HepG2 (cell line): ENCODE measurements at regions not wholly inside any gene's neighbourhood (a gene's known extent, or its start where the extent isn't known, plus 50 kb on each side); places are given as distances from the start of the nearest gene placed in this dataset.

Experiments used
- ATAC-seq: fragments of 200-7000 bp; cut with Tn5 transposase; 3 replicates; pipeline ENCODE4 v1.9.1; 2020; ENCODE audit warnings: mild to moderate bottlenecking, moderate library complexity
- BruUV-seq: library from RNA; stranded (reverse); fragments of 400-500 nt; replicated peaks from 2 replicates; lab custom pipeline; 2021; lab: Mats Ljungman, UMichigan
- CTCF ChIA-PET: fragments of 300-600 bp; formaldehyde crosslinking; extraction: SDS; loops from one replicate; lab custom pipeline; 2021; ENCODE audit warnings: low total read pairs, inconsistent platforms, low intra/inter-chr PET ratio; lab: Yijun Ruan, JAX
- POLR2A ChIA-PET: fragments of 350-600 bp; sonication (Branson Sonifier 250); formaldehyde crosslinking; loops from one replicate; lab custom pipeline; 2020; ENCODE audit warnings: antibody characterized with exemption, inconsistent platforms; lab: Yijun Ruan, JAX
- DNase-seq: peaks from one replicate; pipeline ENCODE4 v3.0.0-alpha.2; 2015; ENCODE audit warnings: low spot score
- FAIRE-seq: peaks from 3 replicates; lab custom pipeline; 2011; peaks lifted over from hg19 to GRCh38; lab: Jason Lieb, UNC
- H2AFZ ChIP-seq: one replicate; pipeline ENCODE4 v1.6.1; 2011; ENCODE audit warnings: low read length, inconsistent platforms
- H3K27ac ChIP-seq: fragments of 300-600 bp; 3 replicates; pipeline ENCODE4 v1.8.0; 2011; ENCODE audit warnings: mixed run types, mild to moderate bottlenecking, mixed read lengths, low read length, inconsistent platforms; ENCODE audit not compliant: insufficient read depth; ENCODE audit errors: extremely low read length
- H3K27me3 ChIP-seq, 2 experiments: fragments of 200-600 bp in 1 of 2; 2 replicates in 1 of 2; 3 replicates in 1 of 2; pipeline versions ENCODE4 v1.6.0 to v1.8.0; 2011; ENCODE audit warnings: low read length in 2 of 2, mild to moderate bottlenecking in 2 of 2, moderate library complexity in 2 of 2, inconsistent platforms in 1 of 2; ENCODE audit not compliant: insufficient read depth in 2 of 2, control insufficient read depth in 1 of 2
- H3K36me3 ChIP-seq, 2 experiments: fragments of 200-600 bp in 1 of 2; replicated peaks in 1 of 2; 2 replicates in 1 of 2; 3 replicates in 1 of 2; pipeline versions ENCODE4 v1.5.1 to v1.8.0; 2011; ENCODE audit warnings: low read length in 2 of 2, inconsistent platforms in 1 of 2; ENCODE audit not compliant: insufficient read depth in 2 of 2, control insufficient read depth in 1 of 2
- H3K4me1 ChIP-seq: 2 replicates; pipeline ENCODE4 v1.5.1; 2012; ENCODE audit warnings: low read length, inconsistent platforms; ENCODE audit not compliant: insufficient read depth
- H3K4me2 ChIP-seq: 2 replicates; pipeline ENCODE4 v1.6.0; 2011; ENCODE audit warnings: low read depth, low read length, inconsistent platforms
- H3K4me3 ChIP-seq, 3 experiments: fragments of 200-600 bp in 1 of 3; sonication (generic), shearing (Covaris generic) in 1 of 3; replicated peaks in 1 of 3; 2 replicates each; pipeline ENCODE4 v1.5.1; 2011 to 2016; ENCODE audit warnings: low read length in 3 of 3, inconsistent platforms in 2 of 3, low read depth in 2 of 3, mild to moderate bottlenecking in 2 of 3, control low read depth in 1 of 3, mixed read lengths in 1 of 3; ENCODE audit not compliant: insufficient read depth in 1 of 3
- H3K79me2 ChIP-seq: one replicate; pipeline ENCODE4 v1.6.1; 2011; ENCODE audit warnings: low read length, inconsistent platforms; ENCODE audit not compliant: insufficient read depth
- H3K9ac ChIP-seq: 2 replicates; pipeline ENCODE4 v1.6.0; 2011; ENCODE audit warnings: mild to moderate bottlenecking, low read depth, low read length, inconsistent platforms; ENCODE audit not compliant: insufficient read depth
- H3K9me3 ChIP-seq: 2 replicates; pipeline ENCODE4 v1.5.1; 2012; ENCODE audit warnings: mild to moderate bottlenecking, low read length
- H4K20me1 ChIP-seq: 2 replicates; pipeline ENCODE4 v1.6.0; 2011; ENCODE audit warnings: inconsistent platforms, mild to moderate bottlenecking, low read length, moderate library complexity; ENCODE audit not compliant: insufficient read depth
- EZH2 ChIP-seq: conservative IDR thresholded peaks from 2 replicates; pipeline ENCODE4 v1.6.1; 2012; ENCODE audit warnings: mild to moderate bottlenecking, low read depth, low read length, moderate library complexity
- HOXA9 ChIP-seq: sonication (generic); formaldehyde crosslinking; IDR thresholded peaks from 2 replicates; pipeline ENCODE4 v1.8.1; 2022; ENCODE audit warnings: missing genetic modification reagents, mild to moderate bottlenecking, moderate library complexity, borderline replicate concordance
- MAFF ChIP-seq: IDR thresholded peaks from 2 replicates; pipeline ENCODE4 v1.6.1; 2011; ENCODE audit warnings: low read depth, low read length, improper control_type of control experiment
- NFIB ChIP-seq: sonication (generic); formaldehyde crosslinking; IDR thresholded peaks from 2 replicates; pipeline ENCODE4 v1.9.0; 2021; ENCODE audit warnings: missing genetic modification reagents, mild to moderate bottlenecking, borderline replicate concordance
- PAF1 ChIP-seq: IDR thresholded peaks from 2 replicates; pipeline ENCODE4 v1.6.1; 2016; ENCODE audit warnings: missing genetic modification reagents, missing compliant biosample characterization
- POGZ ChIP-seq: sonication (generic); formaldehyde crosslinking; IDR thresholded peaks from 2 replicates; pipeline ENCODE4 v1.4.0; 2020; ENCODE audit warnings: mild to moderate bottlenecking, missing genetic modification reagents
- POLR2AphosphoS2 ChIP-seq: IDR thresholded peaks from 2 replicates; pipeline ENCODE4 v1.6.1; 2011; ENCODE audit warnings: low read depth, low read length, improper control_type of control experiment
- TBL1XR1 ChIP-seq: fragments of 150-350 bp; IDR thresholded peaks from 2 replicates; pipeline ENCODE4 v1.6.1; 2014; ENCODE audit warnings: borderline replicate concordance, low read length; ENCODE audit not compliant: partially characterized antibody
- ZBTB3 ChIP-seq: sonication (generic); formaldehyde crosslinking; IDR thresholded peaks from 2 replicates; pipeline ENCODE4 v1.4.0; 2020; ENCODE audit warnings: low read depth, mild to moderate bottlenecking, moderate library complexity, missing genetic modification reagents, borderline replicate concordance
- ZNF142 ChIP-seq: sonication (generic); formaldehyde crosslinking; IDR thresholded peaks from 2 replicates; pipeline ENCODE4 v1.4.0; 2020; ENCODE audit warnings: missing genetic modification reagents
- ZNF253 ChIP-seq: sonication (generic); formaldehyde crosslinking; IDR thresholded peaks from 2 replicates; pipeline ENCODE4 v1.8.0; 2022; ENCODE audit warnings: mild to moderate bottlenecking, missing genetic modification reagents, borderline replicate concordance
- ZNF460 ChIP-seq: sonication (generic); formaldehyde crosslinking; IDR thresholded peaks from 2 replicates; pipeline ENCODE4 v1.5.1; 2020; ENCODE audit warnings: missing genetic modification reagents, mild to moderate bottlenecking, borderline replicate concordance
- ZNF7 ChIP-seq: IDR thresholded peaks from 2 replicates; pipeline ENCODE4 v1.6.1; 2016; ENCODE audit warnings: missing biosample characterization, missing genetic modification reagents
- ZNF800 ChIP-seq: sonication (generic); formaldehyde crosslinking; IDR thresholded peaks from 2 replicates; pipeline ENCODE4 v1.4.0; 2020; ENCODE audit warnings: missing genetic modification reagents
- ZNF816 ChIP-seq: sonication (generic); formaldehyde crosslinking; IDR thresholded peaks from 2 replicates; pipeline ENCODE4 v1.8.0; 2022; ENCODE audit warnings: missing genetic modification reagents, mild to moderate bottlenecking, borderline replicate concordance
- ZZZ3 ChIP-seq: sonication (generic); formaldehyde crosslinking; IDR thresholded peaks from 2 replicates; pipeline ENCODE4 v1.4.0; 2020; ENCODE audit warnings: missing genetic modification reagents, mild to moderate bottlenecking, borderline replicate concordance
- in situ Hi-C: cut with HindIII; loops from 2 replicates; pipeline ENCODE4 v1.10.0; 2017; ENCODE audit warnings: low pct_unique_long_range_greater_than_20kb; ENCODE audit not compliant: extremely low pct_ligation_motif_present
- intact Hi-C: fragments of 100-400 bp; cut with micrococcal nuclease; formaldehyde crosslinking; loops from one replicate; pipeline ENCODE4 v1.10.0; 2022; ENCODE audit not compliant: unreplicated experiment
- TF ChIP-seq, protein P1 (sequence below): IDR thresholded peaks from 2 replicates; pipeline ENCODE4 v1.6.1; 2016; ENCODE audit warnings: mild to moderate bottlenecking

DNA sequence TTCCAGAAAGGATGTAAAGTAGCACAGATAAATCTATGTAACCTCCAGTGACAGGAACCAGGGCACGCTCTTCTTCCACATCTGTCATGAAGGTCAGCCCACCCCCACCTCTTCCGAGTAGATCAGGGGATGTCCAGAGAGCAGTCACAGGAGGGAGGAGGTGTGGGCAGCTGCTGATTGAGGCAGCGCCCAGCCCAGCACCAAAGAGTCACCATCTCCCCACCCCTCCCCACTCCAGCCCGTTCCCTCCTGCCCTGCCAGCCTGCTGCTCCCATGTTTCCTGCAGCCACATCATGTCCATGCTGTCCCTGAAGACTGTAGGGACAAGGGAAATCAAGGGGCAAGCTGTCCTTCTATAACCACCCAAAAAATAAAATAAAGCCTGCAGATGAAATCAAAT is 269.8 kb downstream of the BCL11A start (continued):
- TF ChIP-seq ZBTB3 (CRISPR knock-in tag): no peak
- no peak for TF ChIP-seq ZNF142
- TF ChIP-seq ZNF253 (CRISPR knock-in tag): no peak
- TF ChIP-seq ZNF800 (CRISPR knock-in tag): no peak
- no peak for TF ChIP-seq ZZZ3

- in situ Hi-C loops: no loop called here
- Histone ChIP-seq H3K27me3 (no peaks in the 10 kb centered on the region), H3K9me3 (no peaks in the 10 kb centered on the region), H3K79me2 (no peaks in the 10 kb centered on the region), H3K36me3 (no peaks in the 10 kb centered on the region), H3K4me1 (no peaks in the 10 kb centered on the region), H3K4me3 (no peak overlapping the region), H3K27ac (no peak overlapping the region), H4K20me1 (no peaks in the 10 kb centered on the region), H3K9ac (no peak overlapping the region), H2AFZ (no peak overlapping the region), H3K4me2 (no peak overlapping the region)
- ATAC-seq (no peak), DNase-seq (no peak), FAIRE-seq (no peak)
- POLR2A ChIA-PET: no interaction called here
- CTCF ChIA-PET: no interaction called here
- no TSS peak for BruUV-seq
- intact Hi-C loops: no loop called here
- TF ChIP-seq TBL1XR1: no peak
- no peak for TF ChIP-seq ZNF460
- no peak for TF ChIP-seq ZNF816 (CRISPR knock-in tag)
- no peak for TF ChIP-seq EZH2
- TF ChIP-seq NFIB: no peak
- no peak for TF ChIP-seq HOXA9 (CRISPR knock-in tag)
- TF ChIP-seq, protein P1, sequence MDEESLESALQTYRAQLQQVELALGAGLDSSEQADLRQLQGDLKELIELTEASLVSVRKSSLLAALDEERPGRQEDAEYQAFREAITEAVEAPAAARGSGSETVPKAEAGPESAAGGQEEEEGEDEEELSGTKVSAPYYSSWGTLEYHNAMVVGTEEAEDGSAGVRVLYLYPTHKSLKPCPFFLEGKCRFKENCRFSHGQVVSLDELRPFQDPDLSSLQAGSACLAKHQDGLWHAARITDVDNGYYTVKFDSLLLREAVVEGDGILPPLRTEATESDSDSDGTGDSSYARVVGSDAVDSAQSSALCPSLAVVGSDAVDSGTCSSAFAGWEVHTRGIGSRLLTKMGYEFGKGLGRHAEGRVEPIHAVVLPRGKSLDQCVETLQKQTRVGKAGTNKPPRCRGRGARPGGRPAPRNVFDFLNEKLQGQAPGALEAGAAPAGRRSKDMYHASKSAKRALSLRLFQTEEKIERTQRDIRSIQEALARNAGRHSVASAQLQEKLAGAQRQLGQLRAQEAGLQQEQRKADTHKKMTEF (CRISPR knock-in tag): no peak
- no peak for TF ChIP-seq POLR2AphosphoS2
- TF ChIP-seq POGZ: no peak
- TF ChIP-seq ZNF7 (CRISPR knock-in tag): no peak
- TF ChIP-seq MAFF: no peak
- no peak for TF ChIP-seq PAF1 (CRISPR knock-in tag)
Measured at GRCh38 chr2:60282886-60283285, 270.6 kb downstream of the BCL11A start.
